ENCODE measurements at regions not wholly inside any gene's neighbourhood (a gene's known extent, or its start where the extent isn't known, plus 50 kb on each side); places are given as distances from the start of the nearest gene placed in this dataset.

GRCh38 chr11:20311444-20311843 lies 52.1 kb upstream of the HTATIP2 start:
- no peak overlapping the region for H2AFZ ChIP-seq (ENCODE audit: low read depth, low read length, severe bottlenecking)
- H3K9ac ChIP-seq (ENCODE audit: low read length): no peak overlapping the region
- no peak overlapping the region for H3K27ac ChIP-seq (ENCODE audit: low read depth, low read length)

DNA sequence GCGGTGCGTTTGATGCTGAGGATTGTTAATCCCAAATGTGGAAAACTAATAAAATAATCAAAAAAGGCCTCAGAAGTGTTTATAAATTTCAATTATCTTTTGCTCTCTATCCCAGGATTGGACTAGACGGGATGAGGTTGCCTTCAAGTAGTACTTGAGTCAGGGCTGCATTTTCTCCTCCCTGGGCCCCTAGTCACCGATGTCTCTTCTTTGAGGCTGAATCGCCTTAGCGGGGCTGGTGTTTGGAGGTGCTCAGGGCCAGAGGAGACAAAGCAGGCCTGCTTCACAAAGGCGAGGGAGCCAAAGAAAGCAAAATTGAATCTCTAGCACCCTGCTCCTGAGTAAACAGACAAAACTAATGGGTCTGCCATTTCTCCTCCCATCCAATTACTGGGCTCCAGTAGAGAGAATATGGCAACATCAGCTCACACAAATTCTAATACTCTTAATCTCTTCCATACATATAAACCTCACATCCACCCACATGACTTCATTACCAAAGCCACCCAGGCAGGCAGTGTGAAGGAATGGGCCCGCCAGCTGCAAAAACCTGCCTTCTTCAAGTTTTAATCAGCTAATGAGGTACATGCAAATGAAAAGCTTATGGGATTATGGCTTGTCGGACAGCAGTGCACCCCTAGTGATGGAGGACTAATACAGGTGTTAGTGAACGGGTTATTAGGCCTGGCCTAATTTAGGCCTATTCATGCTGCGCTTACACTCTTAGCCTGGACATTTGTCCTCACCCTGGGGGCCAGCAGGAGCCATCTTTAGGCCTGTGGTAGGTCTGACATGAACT lies 52.7 kb upstream of the HTATIP2 start:
- H3K27me3 ChIP-seq (ENCODE audit: low read length): 0 out of 2 replicates have a peak, but pooled peaks cover 3% of the 10 kb centered on the region
- no peaks in the 10 kb centered on the region for H3K9me3 ChIP-seq (ENCODE audit: insufficient read depth, low read length)
- H4K20me1 ChIP-seq (ENCODE audit: low read depth, low read length): no peaks in the 10 kb centered on the region
- no peaks in the 10 kb centered on the region for H3K9me2 ChIP-seq (replicated peaks; ENCODE audit: insufficient read depth, low read length)
- H3K4me3 ChIP-seq (ENCODE audit: insufficient read depth, low read length, poor library complexity, severe bottlenecking): no peak overlapping the region
- TF ChIP-seq EZH2phosphoT487 (conservative IDR thresholded peaks at IDR 0.05; ENCODE audit: low read length): no peak
- TF ChIP-seq CTCF (IDR thresholded peaks at IDR 0.05; ENCODE audit: insufficient read depth, low read length, poor library complexity, severe bottlenecking): no peak
- no peaks in the 10 kb centered on the region for H3K79me2 ChIP-seq (ENCODE audit: insufficient read depth, low read length)
- no peak overlapping the region for H3K27ac ChIP-seq (ENCODE audit: low read depth, low read length)
- H3K9ac ChIP-seq (ENCODE audit: low read length): no peak overlapping the region
- H3K36me3 ChIP-seq (ENCODE audit: low read length): no peaks in the 10 kb centered on the region
- no peak overlapping the region for H3K4me2 ChIP-seq (ENCODE audit: low read depth, low read length, poor library complexity, severe bottlenecking)
- H3F3A ChIP-seq (ENCODE audit: insufficient read depth): no peaks in the 10 kb centered on the region
- no peak overlapping the region for H2AFZ ChIP-seq (ENCODE audit: low read depth, low read length, severe bottlenecking)

More at GRCh38 chr11:20311444-20311843, 52.1 kb upstream of the HTATIP2 start:
- no peaks in the 10 kb centered on the region for H3F3A ChIP-seq (ENCODE audit: insufficient read depth)
- H3K9me3 ChIP-seq (ENCODE audit: insufficient read depth, low read length): no peaks in the 10 kb centered on the region
- TF ChIP-seq EZH2phosphoT487 (conservative IDR thresholded peaks at IDR 0.05; ENCODE audit: low read length) (no peak), CTCF (IDR thresholded peaks at IDR 0.05; ENCODE audit: insufficient read depth, low read length, poor library complexity, severe bottlenecking) (no peak)
- no peak overlapping the region for H3K4me3 ChIP-seq (ENCODE audit: insufficient read depth, low read length, poor library complexity, severe bottlenecking)
- 0 out of 2 replicates have a peak, but pooled peaks cover 3% of the 10 kb centered on the region for H3K27me3 ChIP-seq (ENCODE audit: low read length)
- H3K79me2 ChIP-seq (ENCODE audit: insufficient read depth, low read length): no peaks in the 10 kb centered on the region
- H3K36me3 ChIP-seq (ENCODE audit: low read length): no peaks in the 10 kb centered on the region
- no peaks in the 10 kb centered on the region for H3K9me2 ChIP-seq (replicated peaks; ENCODE audit: insufficient read depth, low read length)
- no peak overlapping the region for H3K4me2 ChIP-seq (ENCODE audit: low read depth, low read length, poor library complexity, severe bottlenecking)
- no peaks in the 10 kb centered on the region for H4K20me1 ChIP-seq (ENCODE audit: low read depth, low read length)

DNA sequence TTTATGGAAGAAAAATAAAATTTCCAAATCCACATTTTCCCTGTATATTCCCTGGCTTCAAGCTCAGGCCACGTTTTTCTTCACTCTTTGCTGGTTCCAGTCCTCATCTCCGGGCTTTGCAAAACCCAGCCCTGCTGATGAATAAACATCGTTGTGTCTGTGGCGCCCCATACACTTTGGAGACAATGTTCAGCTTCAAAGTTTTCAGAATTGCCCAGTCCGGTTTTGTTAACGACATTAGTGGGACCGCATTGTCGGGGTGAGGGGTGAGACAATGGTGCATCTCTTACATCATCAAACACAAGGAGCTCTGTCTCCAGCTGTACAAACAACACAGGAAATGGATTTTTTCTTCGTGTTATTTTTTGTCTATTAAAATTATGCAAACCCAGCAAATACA lies 53.4 kb upstream of the HTATIP2 start:
- 0 out of 2 replicates have a peak, but pooled peaks cover 3% of the 10 kb centered on the region for H3K27me3 ChIP-seq (ENCODE audit: low read length)
- no peaks in the 10 kb centered on the region for H3K36me3 ChIP-seq (ENCODE audit: low read length)
- no peak overlapping the region for H3K9ac ChIP-seq (ENCODE audit: low read length)
- no peaks in the 10 kb centered on the region for H3K79me2 ChIP-seq (ENCODE audit: insufficient read depth, low read length)
- H3K4me2 ChIP-seq (ENCODE audit: low read depth, low read length, poor library complexity, severe bottlenecking): no peak overlapping the region
- TF ChIP-seq CTCF (IDR thresholded peaks at IDR 0.05; ENCODE audit: insufficient read depth, low read length, poor library complexity, severe bottlenecking) (no peak), EZH2phosphoT487 (conservative IDR thresholded peaks at IDR 0.05; ENCODE audit: low read length) (no peak)
- no peak overlapping the region for H2AFZ ChIP-seq (ENCODE audit: low read depth, low read length, severe bottlenecking)
- no peak overlapping the region for H3K27ac ChIP-seq (ENCODE audit: low read depth, low read length)
- H3K9me3 ChIP-seq (ENCODE audit: insufficient read depth, low read length): no peaks in the 10 kb centered on the region
- no peaks in the 10 kb centered on the region for H4K20me1 ChIP-seq (ENCODE audit: low read depth, low read length)
- no peak overlapping the region for H3K4me3 ChIP-seq (ENCODE audit: insufficient read depth, low read length, poor library complexity, severe bottlenecking)
- no peaks in the 10 kb centered on the region for H3F3A ChIP-seq (ENCODE audit: insufficient read depth)
- no peaks in the 10 kb centered on the region for H3K9me2 ChIP-seq (replicated peaks; ENCODE audit: insufficient read depth, low read length)
